ENCODE measurements at regions not wholly inside any gene's neighbourhood (a gene's known extent, or its start where the extent isn't known, plus 50 kb on each side); places are given as distances from the start of the nearest gene placed in this dataset.

GRCh38 chr12:132405742-132406251 lies 76.4 kb upstream of the GALNT9 start:
- TF ChIP-seq CTCF (IDR thresholded peaks at IDR 0.05; ENCODE audit: extremely low read depth, missing control alignments): no peak
- DNase-seq (ENCODE audit: low spot score): no peak

GRCh38 chr12:132404951-132405741 lies 75.8 kb upstream of the GALNT9 start:
- DNase-seq (ENCODE audit: low spot score): no peak
- no peak for TF ChIP-seq CTCF (IDR thresholded peaks at IDR 0.05; ENCODE audit: extremely low read depth, missing control alignments)

GRCh38 chr12:132404435-132404855 lies 75.1 kb upstream of the GALNT9 start:
- no peak for TF ChIP-seq CTCF (IDR thresholded peaks at IDR 0.05; ENCODE audit: extremely low read depth, missing control alignments)
- no peak for DNase-seq (ENCODE audit: low spot score)

- DNase-seq (ENCODE audit: low spot score): no peak
Observed at GRCh38 chr12:132403636-132404434, 74.4 kb upstream of the GALNT9 start.

GRCh38 chr12:132402831-132403416 lies 73.5 kb upstream of the GALNT9 start:
- DNase-seq (ENCODE audit: low spot score): no peak
- TF ChIP-seq CTCF (IDR thresholded peaks at IDR 0.05; ENCODE audit: extremely low read depth, missing control alignments): no peak

More at GRCh38 chr12:132403636-132404434, 74.4 kb upstream of the GALNT9 start:
- TF ChIP-seq CTCF (IDR thresholded peaks at IDR 0.05; ENCODE audit: extremely low read depth, missing control alignments): no peak

- DNase-seq (ENCODE audit: low spot score): no peak
- TF ChIP-seq CTCF (IDR thresholded peaks at IDR 0.05; ENCODE audit: extremely low read depth, missing control alignments): no peak
Observed at GRCh38 chr12:132401982-132402381, 72.6 kb upstream of the GALNT9 start.

Measured in GM20000 (cell line).